ENCODE measurements at regions not wholly inside any gene's neighbourhood (a gene's known extent, or its start where the extent isn't known, plus 50 kb on each side); places are given as distances from the start of the nearest gene placed in this dataset.

DNA sequence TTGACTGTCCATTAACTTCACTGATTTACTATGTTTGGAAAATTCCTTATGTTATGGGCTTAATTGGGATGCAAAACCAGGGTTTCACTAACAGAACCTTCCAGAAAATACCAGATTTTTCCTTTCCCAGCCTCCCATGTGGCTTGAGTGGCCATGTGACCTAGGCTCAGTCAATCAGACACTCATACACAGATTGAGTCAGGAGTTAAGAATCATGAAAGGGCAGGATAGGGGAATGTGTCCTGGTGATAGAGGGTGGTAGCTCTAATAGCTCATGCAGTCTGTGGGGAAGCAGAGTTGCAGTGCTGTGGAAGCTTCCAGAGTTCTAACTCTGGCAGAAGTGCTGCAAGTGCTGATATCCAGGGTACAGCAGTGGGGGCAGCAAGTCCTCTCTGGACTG is 134.1 kb upstream of the IFNG-AS1 start:
- no peak for DNase-seq (ENCODE audit: extremely low read depth, insufficient read length)
- no peak overlapping the region for H3K4me3 ChIP-seq (replicated peaks; ENCODE audit: low read depth, low read length)
- TF ChIP-seq, protein P1, sequence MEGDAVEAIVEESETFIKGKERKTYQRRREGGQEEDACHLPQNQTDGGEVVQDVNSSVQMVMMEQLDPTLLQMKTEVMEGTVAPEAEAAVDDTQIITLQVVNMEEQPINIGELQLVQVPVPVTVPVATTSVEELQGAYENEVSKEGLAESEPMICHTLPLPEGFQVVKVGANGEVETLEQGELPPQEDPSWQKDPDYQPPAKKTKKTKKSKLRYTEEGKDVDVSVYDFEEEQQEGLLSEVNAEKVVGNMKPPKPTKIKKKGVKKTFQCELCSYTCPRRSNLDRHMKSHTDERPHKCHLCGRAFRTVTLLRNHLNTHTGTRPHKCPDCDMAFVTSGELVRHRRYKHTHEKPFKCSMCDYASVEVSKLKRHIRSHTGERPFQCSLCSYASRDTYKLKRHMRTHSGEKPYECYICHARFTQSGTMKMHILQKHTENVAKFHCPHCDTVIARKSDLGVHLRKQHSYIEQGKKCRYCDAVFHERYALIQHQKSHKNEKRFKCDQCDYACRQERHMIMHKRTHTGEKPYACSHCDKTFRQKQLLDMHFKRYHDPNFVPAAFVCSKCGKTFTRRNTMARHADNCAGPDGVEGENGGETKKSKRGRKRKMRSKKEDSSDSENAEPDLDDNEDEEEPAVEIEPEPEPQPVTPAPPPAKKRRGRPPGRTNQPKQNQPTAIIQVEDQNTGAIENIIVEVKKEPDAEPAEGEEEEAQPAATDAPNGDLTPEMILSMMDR (IDR thresholded peaks at IDR 0.05; ENCODE audit: insufficient read depth, low read length, poor library complexity, severe bottlenecking): no peak
- H3K27me3 ChIP-seq (replicated peaks; ENCODE audit: control insufficient read depth, insufficient read depth, low read length): no peaks in the 10 kb centered on the region
- no peaks in the 10 kb centered on the region for H3K36me3 ChIP-seq (ENCODE audit: control insufficient read depth, insufficient read depth, low read length)

DNA sequence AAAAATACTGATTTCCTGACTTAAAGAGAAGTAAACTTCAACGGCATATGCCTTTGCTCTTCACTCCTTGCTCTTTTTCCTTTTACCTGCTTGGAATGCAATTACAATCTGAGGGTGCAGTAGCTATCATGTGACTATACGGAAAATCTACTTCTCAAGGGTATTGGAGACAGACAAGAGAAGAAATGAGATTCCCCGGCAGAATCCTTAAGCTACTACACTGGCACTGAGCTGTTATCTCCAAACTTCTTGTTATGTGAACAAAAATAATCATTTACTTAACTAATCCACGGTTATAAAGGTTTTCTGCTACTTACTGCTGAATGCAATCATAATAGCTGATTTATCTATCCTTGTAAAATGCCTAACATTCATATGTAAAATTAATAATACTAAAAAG is 118.0 kb upstream of the IFNG-AS1 start:
- Histone ChIP-seq H3K27me3 (replicated peaks; ENCODE audit: control insufficient read depth, insufficient read depth, low read length) (no peaks in the 10 kb centered on the region), H3K36me3 (ENCODE audit: control insufficient read depth, insufficient read depth, low read length) (no peaks in the 10 kb centered on the region), H3K4me3 (replicated peaks; ENCODE audit: low read depth, low read length) (no peak overlapping the region)
- no peak for DNase-seq (ENCODE audit: extremely low read depth, insufficient read length)
- TF ChIP-seq, protein P1 (IDR thresholded peaks at IDR 0.05; ENCODE audit: insufficient read depth, low read length, poor library complexity, severe bottlenecking): no peak

DNA sequence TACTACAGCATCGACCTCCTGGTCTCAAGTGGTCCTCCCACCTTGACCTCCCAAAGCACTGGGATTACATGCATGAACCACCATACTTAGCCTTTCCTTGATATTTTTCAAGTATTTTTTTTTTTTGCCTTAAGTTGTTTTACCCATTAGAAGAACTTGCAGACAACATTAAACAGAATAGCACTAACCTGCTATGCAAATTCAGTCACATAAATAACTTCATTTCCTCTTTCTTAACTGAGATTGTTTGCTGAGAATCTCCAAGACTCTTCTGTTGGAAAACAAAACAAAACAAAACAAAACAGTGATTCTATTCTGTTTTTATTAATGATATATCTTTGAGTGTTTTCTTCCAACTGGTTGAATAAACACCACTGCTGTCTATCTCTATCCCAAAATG is 115.9 kb upstream of the IFNG-AS1 start:
- DNase-seq (ENCODE audit: extremely low read depth, insufficient read length): no peak
- TF ChIP-seq, protein P1 (IDR thresholded peaks at IDR 0.05; ENCODE audit: insufficient read depth, low read length, poor library complexity, severe bottlenecking): no peak
- no peaks in the 10 kb centered on the region for H3K36me3 ChIP-seq (ENCODE audit: control insufficient read depth, insufficient read depth, low read length)
- no peak overlapping the region for H3K4me3 ChIP-seq (replicated peaks; ENCODE audit: low read depth, low read length)
- no peaks in the 10 kb centered on the region for H3K27me3 ChIP-seq (replicated peaks; ENCODE audit: control insufficient read depth, insufficient read depth, low read length)

DNA sequence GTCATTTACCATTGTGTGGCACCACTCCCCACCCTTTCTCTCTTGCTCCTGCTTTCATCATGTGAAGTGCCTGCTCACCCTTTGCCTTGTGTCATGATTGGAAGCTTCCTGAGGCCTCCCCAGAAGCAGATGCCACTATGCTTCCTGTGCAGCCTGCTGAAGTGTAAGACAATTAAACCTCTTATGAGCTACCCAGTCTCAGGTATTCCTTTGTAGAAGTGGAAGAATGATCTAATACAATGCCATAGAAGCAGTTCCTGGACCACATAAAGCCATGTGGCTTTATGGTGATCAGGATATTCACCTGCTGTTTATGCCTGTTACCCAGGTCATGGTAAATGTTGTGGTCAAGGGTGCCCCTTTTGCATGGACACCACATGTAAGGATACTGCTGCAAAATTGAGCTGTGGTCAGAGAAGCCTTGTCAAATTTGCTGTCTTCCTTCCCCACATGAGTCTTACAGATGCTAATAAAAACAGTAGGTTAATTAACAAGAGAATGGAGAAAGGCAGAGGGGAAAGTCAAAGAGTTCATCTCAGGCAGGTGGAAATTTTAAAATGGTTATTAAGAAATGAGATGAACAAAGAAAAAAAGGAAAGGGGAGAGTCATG is 112.8 kb upstream of the IFNG-AS1 start:
- Histone ChIP-seq H3K36me3 (ENCODE audit: control insufficient read depth, insufficient read depth, low read length) (no peaks in the 10 kb centered on the region), H3K4me3 (replicated peaks; ENCODE audit: low read depth, low read length) (no peak overlapping the region), H3K27me3 (replicated peaks; ENCODE audit: control insufficient read depth, insufficient read depth, low read length) (no peaks in the 10 kb centered on the region)
- DNase-seq (ENCODE audit: extremely low read depth, insufficient read length): no peak
- TF ChIP-seq, protein P1 (IDR thresholded peaks at IDR 0.05; ENCODE audit: insufficient read depth, low read length, poor library complexity, severe bottlenecking): no peak

DNA sequence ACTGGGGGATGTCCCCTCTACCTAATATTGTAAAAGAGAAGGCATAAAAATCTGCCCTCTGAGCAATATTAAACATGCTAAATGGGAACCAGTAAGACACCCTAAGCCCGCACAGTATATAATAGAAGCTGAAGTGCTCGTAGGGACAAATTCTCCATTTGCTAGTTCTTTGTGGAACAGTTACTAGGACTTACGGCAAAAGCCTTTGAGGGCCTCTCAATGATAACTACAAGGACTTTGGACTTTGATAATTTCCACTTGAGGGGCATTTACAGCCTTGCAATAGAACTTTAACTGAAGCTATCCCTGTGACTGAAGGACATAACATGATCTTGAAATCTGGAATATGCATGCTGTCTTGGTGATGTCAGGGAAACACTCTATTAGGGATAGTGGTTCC is 111.5 kb upstream of the IFNG-AS1 start:
- Histone ChIP-seq H3K4me3 (replicated peaks; ENCODE audit: low read depth, low read length) (no peak overlapping the region), H3K27me3 (replicated peaks; ENCODE audit: control insufficient read depth, insufficient read depth, low read length) (no peaks in the 10 kb centered on the region), H3K36me3 (ENCODE audit: control insufficient read depth, insufficient read depth, low read length) (no peaks in the 10 kb centered on the region)
- DNase-seq (ENCODE audit: extremely low read depth, insufficient read length): no peak
- TF ChIP-seq, protein P1 (IDR thresholded peaks at IDR 0.05; ENCODE audit: insufficient read depth, low read length, poor library complexity, severe bottlenecking): no peak

DNA sequence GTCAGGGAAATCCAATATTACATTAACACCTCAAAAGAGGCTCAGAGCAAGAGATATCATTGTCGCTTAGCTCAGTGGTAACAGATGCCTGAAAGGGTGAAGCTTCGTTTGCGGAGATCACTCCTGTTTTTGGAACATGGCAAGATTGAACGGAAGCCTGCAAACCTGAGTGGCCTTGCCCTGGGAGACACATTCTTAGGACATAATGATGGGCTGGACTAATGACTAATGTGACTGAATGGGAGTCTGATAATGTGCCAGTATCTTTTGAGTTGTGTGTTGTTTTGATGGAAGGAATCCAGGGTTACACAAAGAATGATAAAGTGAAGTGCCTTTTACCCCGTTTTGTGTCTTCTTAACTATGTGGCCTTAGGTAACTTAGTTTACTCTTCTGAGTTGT is 109.3 kb upstream of the IFNG-AS1 start:
- TF ChIP-seq, protein P1 (IDR thresholded peaks at IDR 0.05; ENCODE audit: insufficient read depth, low read length, poor library complexity, severe bottlenecking): no peak
- Histone ChIP-seq H3K27me3 (replicated peaks; ENCODE audit: control insufficient read depth, insufficient read depth, low read length) (no peaks in the 10 kb centered on the region), H3K36me3 (ENCODE audit: control insufficient read depth, insufficient read depth, low read length) (no peaks in the 10 kb centered on the region), H3K4me3 (replicated peaks; ENCODE audit: low read depth, low read length) (no peak overlapping the region)
- DNase-seq (ENCODE audit: extremely low read depth, insufficient read length): no peak
